ENCODE measurements at regions not wholly inside any gene's neighbourhood (a gene's known extent, or its start where the extent isn't known, plus 50 kb on each side); places are given as distances from the start of the nearest gene placed in this dataset.
"Not testable (repeated sequence)": the region's sequence is repeated elsewhere in the genome, so short reads cannot be mapped to it uniquely, and the experiment has no call there.

GRCh38 chr12:59113831-59114615 is 193.7 kb upstream of the LRIG3 start:
- H3K4me3 ChIP-seq (ENCODE audit: low read depth, low read length): no peak overlapping the region
- DNase-seq (ENCODE audit: low read depth): peak; percentile 47

- no peak for DNase-seq (ENCODE audit: low read depth)
These were observed 191.5 kb upstream of the LRIG3 start for GRCh38 chr12:59111851-59112250.

GRCh38 chr12:59108516-59108915 is 188.2 kb upstream of the LRIG3 start:
- not testable (repeated sequence) for DNase-seq (ENCODE audit: low read depth)

More at GRCh38 chr12:59111851-59112250, 191.5 kb upstream of the LRIG3 start:
- no peak overlapping the region for H3K4me3 ChIP-seq (ENCODE audit: low read depth, low read length)

GRCh38 chr12:59100585-59100984 is 180.3 kb upstream of the LRIG3 start:
- DNase-seq (ENCODE audit: low read depth): no peak
- H3K4me3 ChIP-seq (ENCODE audit: low read depth, low read length): no peak overlapping the region

More at GRCh38 chr12:59108516-59108915, 188.2 kb upstream of the LRIG3 start:
- not testable (repeated sequence) for H3K4me3 ChIP-seq (ENCODE audit: low read depth, low read length)

GRCh38 chr12:59097876-59098275 is 177.6 kb upstream of the LRIG3 start:
- DNase-seq (ENCODE audit: low read depth): no peak
- H3K4me3 ChIP-seq (ENCODE audit: low read depth, low read length): no peak overlapping the region

GRCh38 chr12:59096246-59096645 is 175.9 kb upstream of the LRIG3 start:
- no peak overlapping the region for H3K4me3 ChIP-seq (ENCODE audit: low read depth, low read length)
- no peak for DNase-seq (ENCODE audit: low read depth)

GRCh38 chr12:59093073-59093772 is 172.9 kb upstream of the LRIG3 start:
- DNase-seq (ENCODE audit: low read depth): peak; percentile 28
- H3K4me3 ChIP-seq (ENCODE audit: low read depth, low read length): no peak overlapping the region

GRCh38 chr12:59088673-59089072 is 168.4 kb upstream of the LRIG3 start:
- peak; percentile 80 for DNase-seq (ENCODE audit: low read depth)
- H3K4me3 ChIP-seq (ENCODE audit: low read depth, low read length): no peak overlapping the region

GRCh38 chr12:59087691-59088090 is 167.4 kb upstream of the LRIG3 start:
- H3K4me3 ChIP-seq (ENCODE audit: low read depth, low read length): no peak overlapping the region
- no peak for DNase-seq (ENCODE audit: low read depth)

GRCh38 chr12:59087077-59087673 is 166.9 kb upstream of the LRIG3 start:
- DNase-seq (ENCODE audit: low read depth): no peak
- no peak overlapping the region for H3K4me3 ChIP-seq (ENCODE audit: low read depth, low read length)

- DNase-seq (ENCODE audit: low read depth): no peak
- no peak overlapping the region for H3K4me3 ChIP-seq (ENCODE audit: low read depth, low read length)
These were observed 165.8 kb upstream of the LRIG3 start for GRCh38 chr12:59086126-59086525.

GRCh38 chr12:59085690-59086089 is 165.4 kb upstream of the LRIG3 start:
- no peak for DNase-seq (ENCODE audit: low read depth)
- no peak overlapping the region for H3K4me3 ChIP-seq (ENCODE audit: low read depth, low read length)

- H3K4me3 ChIP-seq (ENCODE audit: low read depth, low read length): no peak overlapping the region
- no peak for DNase-seq (ENCODE audit: low read depth)
These were observed 164.4 kb upstream of the LRIG3 start for GRCh38 chr12:59084511-59085375.

- DNase-seq (ENCODE audit: low read depth): no peak
These were observed 162.6 kb upstream of the LRIG3 start for GRCh38 chr12:59082952-59083351.

GRCh38 chr12:59080101-59080500 is 159.8 kb upstream of the LRIG3 start:
- H3K4me3 ChIP-seq (ENCODE audit: low read depth, low read length): no peak overlapping the region
- DNase-seq (ENCODE audit: low read depth): no peak

More at GRCh38 chr12:59082952-59083351, 162.6 kb upstream of the LRIG3 start:
- H3K4me3 ChIP-seq (ENCODE audit: low read depth, low read length): no peak overlapping the region

GRCh38 chr12:59079472-59079871 is 159.2 kb upstream of the LRIG3 start:
- DNase-seq (ENCODE audit: low read depth): no peak

GRCh38 chr12:59079002-59079401 is 158.7 kb upstream of the LRIG3 start:
- H3K4me3 ChIP-seq (ENCODE audit: low read depth, low read length): no peak overlapping the region

More at GRCh38 chr12:59079472-59079871, 159.2 kb upstream of the LRIG3 start:
- no peak overlapping the region for H3K4me3 ChIP-seq (ENCODE audit: low read depth, low read length)

GRCh38 chr12:59077575-59078426 is 157.5 kb upstream of the LRIG3 start:
- peak; percentile 29 for DNase-seq (ENCODE audit: low read depth)
- H3K4me3 ChIP-seq (ENCODE audit: low read depth, low read length): no peak overlapping the region

More at GRCh38 chr12:59079002-59079401, 158.7 kb upstream of the LRIG3 start:
- no peak for DNase-seq (ENCODE audit: low read depth)

Data from skeletal muscle cell (primary cell).